WTC11 (cell line): ENCODE measurements at regions not wholly inside any gene's neighbourhood (a gene's known extent, or its start where the extent isn't known, plus 50 kb on each side); places are given as distances from the start of the nearest gene placed in this dataset.

Source experiments
- ATAC-seq: fragments of 200-7000 bp; cut with Tn5 transposase; 2 replicates; pipeline ENCODE4 v1.10.0; 2021; ENCODE audit warnings: mild to moderate bottlenecking, moderate library complexity
- CTCF ChIA-PET: fragments of 300-600 bp; sonication (Branson Sonifier 250); formaldehyde crosslinking; loops from one replicate; lab custom pipeline; 2021; ENCODE audit warnings: antibody characterized with exemption; lab: Charles Lee
- POLR2A ChIA-PET: fragments of 350-600 bp; sonication (Branson Sonifier 250); formaldehyde crosslinking; loops from one replicate; lab custom pipeline; 2021; ENCODE audit warnings: antibody characterized with exemption; lab: Charles Lee
- DNase-seq: peaks from one replicate; pipeline ENCODE4 v3.0.0; 2021; ENCODE audit warnings: low spot score
- H3K27ac Mint-ChIP-seq: 2 replicates; pipeline ENCODE4 v1.8.0; 2021; ENCODE audit warnings: mixed read lengths
- H3K27me3 Mint-ChIP-seq: 2 replicates; pipeline ENCODE4 v1.8.0; 2021; ENCODE audit warnings: low read depth, mild to moderate bottlenecking, moderate library complexity, mixed read lengths
- H3K36me3 Mint-ChIP-seq: 2 replicates; pipeline ENCODE4 v1.8.0; 2021; ENCODE audit warnings: mixed read lengths
- H3K4me1 Mint-ChIP-seq: 2 replicates; pipeline ENCODE4 v1.8.0; 2022; ENCODE audit warnings: mixed read lengths
- H3K4me3 Mint-ChIP-seq: 2 replicates; pipeline ENCODE4 v1.8.0; 2021; ENCODE audit warnings: mild to moderate bottlenecking, moderate library complexity, mixed read lengths
- H3K9me3 Mint-ChIP-seq: 2 replicates; pipeline ENCODE4 v1.8.0; 2021; ENCODE audit warnings: mixed read lengths
- ATF2 ChIP-seq: sonication (generic); formaldehyde crosslinking; IDR thresholded peaks from 2 replicates; pipeline ENCODE4 v1.8.1; 2022; ENCODE audit warnings: low read depth, missing genetic modification reagents, borderline replicate concordance
- CREB1 ChIP-seq: sonication (generic); formaldehyde crosslinking; IDR thresholded peaks from 2 replicates; pipeline ENCODE4 v1.8.0; 2023; ENCODE audit warnings: mild to moderate bottlenecking, missing genetic modification reagents
- E2F1 ChIP-seq: sonication (generic); formaldehyde crosslinking; IDR thresholded peaks from 2 replicates; pipeline ENCODE4 v1.8.0; 2022; ENCODE audit warnings: mild to moderate bottlenecking, missing genetic modification reagents
- ERG ChIP-seq: fragments of 250-450 bp; sonication (Bioruptor Pico); IDR thresholded peaks from 2 replicates; pipeline ENCODE4 v1.8.0; 2021; ENCODE audit warnings: mild to moderate bottlenecking
- RELA ChIP-seq: sonication (generic); formaldehyde crosslinking; IDR thresholded peaks from 2 replicates; pipeline ENCODE4 v1.8.1; 2022; ENCODE audit warnings: missing genetic modification reagents, mild to moderate bottlenecking, borderline replicate concordance
- ZNF121 ChIP-seq: sonication (generic); formaldehyde crosslinking; IDR thresholded peaks from 2 replicates; pipeline ENCODE4 v1.8.0; 2023; ENCODE audit warnings: missing genetic modification reagents
- TF ChIP-seq, protein P1 (sequence below): fragments of 250-450 bp; sonication (Bioruptor Pico); IDR thresholded peaks from 2 replicates; pipeline ENCODE4 v1.9.0; 2021; ENCODE audit warnings: mild to moderate bottlenecking, borderline replicate concordance
- TF ChIP-seq, protein P2 (sequence below): sonication (generic); formaldehyde crosslinking; conservative IDR thresholded peaks from 2 replicates; pipeline ENCODE4 v1.8.1; 2023; ENCODE audit warnings: mild to moderate bottlenecking, low read depth, missing genetic modification reagents, moderate library complexity
- TF ChIP-seq, protein P3 (sequence below): fragments of 250-450 bp; sonication (Bioruptor Pico); IDR thresholded peaks from 2 replicates; pipeline ENCODE4 v1.9.0; 2021; ENCODE audit warnings: mild to moderate bottlenecking

DNA sequence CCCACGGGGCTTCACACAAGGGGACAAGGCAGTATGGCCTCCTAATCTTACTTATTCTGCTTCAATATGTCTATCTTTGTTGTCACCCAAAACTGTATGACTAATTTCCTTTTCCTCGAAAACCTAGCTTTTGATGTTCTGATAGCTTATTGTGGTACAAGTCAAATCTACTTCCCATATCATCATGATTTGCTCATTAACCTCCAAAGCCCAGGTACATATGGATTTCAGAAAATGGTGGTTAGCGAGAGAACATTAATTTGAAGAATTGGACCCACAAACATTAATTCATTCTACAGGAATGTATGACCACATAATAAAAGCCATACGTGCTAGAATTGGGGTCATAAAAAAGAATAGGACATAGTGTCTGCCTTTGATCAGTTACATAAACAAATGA is 412.5 kb downstream of the CCDC91 start:
- ChIA-PET CTCF (no interaction called here), POLR2A (no interaction called here)
- H3K27me3 Mint-ChIP-seq = no peaks in the 10 kb centered on the region; the same call in 1 of the 2 replicates
- H3K27ac Mint-ChIP-seq = no peak overlapping the region
- peaks cover 17% of the 10 kb centered on the region for H3K36me3 Mint-ChIP-seq
- H3K4me1 Mint-ChIP-seq = peaks cover 14% of the 10 kb centered on the region
- no peak for DNase-seq
- no peak overlapping the region for H3K4me3 Mint-ChIP-seq
- ATAC-seq = no peak
- H3K9me3 Mint-ChIP-seq = peaks cover 19% of the 10 kb centered on the region
- TF ChIP-seq, protein P1, sequence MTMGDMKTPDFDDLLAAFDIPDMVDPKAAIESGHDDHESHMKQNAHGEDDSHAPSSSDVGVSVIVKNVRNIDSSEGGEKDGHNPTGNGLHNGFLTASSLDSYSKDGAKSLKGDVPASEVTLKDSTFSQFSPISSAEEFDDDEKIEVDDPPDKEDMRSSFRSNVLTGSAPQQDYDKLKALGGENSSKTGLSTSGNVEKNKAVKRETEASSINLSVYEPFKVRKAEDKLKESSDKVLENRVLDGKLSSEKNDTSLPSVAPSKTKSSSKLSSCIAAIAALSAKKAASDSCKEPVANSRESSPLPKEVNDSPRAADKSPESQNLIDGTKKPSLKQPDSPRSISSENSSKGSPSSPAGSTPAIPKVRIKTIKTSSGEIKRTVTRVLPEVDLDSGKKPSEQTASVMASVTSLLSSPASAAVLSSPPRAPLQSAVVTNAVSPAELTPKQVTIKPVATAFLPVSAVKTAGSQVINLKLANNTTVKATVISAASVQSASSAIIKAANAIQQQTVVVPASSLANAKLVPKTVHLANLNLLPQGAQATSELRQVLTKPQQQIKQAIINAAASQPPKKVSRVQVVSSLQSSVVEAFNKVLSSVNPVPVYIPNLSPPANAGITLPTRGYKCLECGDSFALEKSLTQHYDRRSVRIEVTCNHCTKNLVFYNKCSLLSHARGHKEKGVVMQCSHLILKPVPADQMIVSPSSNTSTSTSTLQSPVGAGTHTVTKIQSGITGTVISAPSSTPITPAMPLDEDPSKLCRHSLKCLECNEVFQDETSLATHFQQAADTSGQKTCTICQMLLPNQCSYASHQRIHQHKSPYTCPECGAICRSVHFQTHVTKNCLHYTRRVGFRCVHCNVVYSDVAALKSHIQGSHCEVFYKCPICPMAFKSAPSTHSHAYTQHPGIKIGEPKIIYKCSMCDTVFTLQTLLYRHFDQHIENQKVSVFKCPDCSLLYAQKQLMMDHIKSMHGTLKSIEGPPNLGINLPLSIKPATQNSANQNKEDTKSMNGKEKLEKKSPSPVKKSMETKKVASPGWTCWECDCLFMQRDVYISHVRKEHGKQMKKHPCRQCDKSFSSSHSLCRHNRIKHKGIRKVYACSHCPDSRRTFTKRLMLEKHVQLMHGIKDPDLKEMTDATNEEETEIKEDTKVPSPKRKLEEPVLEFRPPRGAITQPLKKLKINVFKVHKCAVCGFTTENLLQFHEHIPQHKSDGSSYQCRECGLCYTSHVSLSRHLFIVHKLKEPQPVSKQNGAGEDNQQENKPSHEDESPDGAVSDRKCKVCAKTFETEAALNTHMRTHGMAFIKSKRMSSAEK (CRISPR knock-in tag) = no peak
- TF ChIP-seq ERG (CRISPR knock-in tag) = no peak
- TF ChIP-seq, protein P2, sequence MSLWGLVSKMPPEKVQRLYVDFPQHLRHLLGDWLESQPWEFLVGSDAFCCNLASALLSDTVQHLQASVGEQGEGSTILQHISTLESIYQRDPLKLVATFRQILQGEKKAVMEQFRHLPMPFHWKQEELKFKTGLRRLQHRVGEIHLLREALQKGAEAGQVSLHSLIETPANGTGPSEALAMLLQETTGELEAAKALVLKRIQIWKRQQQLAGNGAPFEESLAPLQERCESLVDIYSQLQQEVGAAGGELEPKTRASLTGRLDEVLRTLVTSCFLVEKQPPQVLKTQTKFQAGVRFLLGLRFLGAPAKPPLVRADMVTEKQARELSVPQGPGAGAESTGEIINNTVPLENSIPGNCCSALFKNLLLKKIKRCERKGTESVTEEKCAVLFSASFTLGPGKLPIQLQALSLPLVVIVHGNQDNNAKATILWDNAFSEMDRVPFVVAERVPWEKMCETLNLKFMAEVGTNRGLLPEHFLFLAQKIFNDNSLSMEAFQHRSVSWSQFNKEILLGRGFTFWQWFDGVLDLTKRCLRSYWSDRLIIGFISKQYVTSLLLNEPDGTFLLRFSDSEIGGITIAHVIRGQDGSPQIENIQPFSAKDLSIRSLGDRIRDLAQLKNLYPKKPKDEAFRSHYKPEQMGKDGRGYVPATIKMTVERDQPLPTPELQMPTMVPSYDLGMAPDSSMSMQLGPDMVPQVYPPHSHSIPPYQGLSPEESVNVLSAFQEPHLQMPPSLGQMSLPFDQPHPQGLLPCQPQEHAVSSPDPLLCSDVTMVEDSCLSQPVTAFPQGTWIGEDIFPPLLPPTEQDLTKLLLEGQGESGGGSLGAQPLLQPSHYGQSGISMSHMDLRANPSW (CRISPR knock-in tag) = no peak
- TF ChIP-seq, protein P3, sequence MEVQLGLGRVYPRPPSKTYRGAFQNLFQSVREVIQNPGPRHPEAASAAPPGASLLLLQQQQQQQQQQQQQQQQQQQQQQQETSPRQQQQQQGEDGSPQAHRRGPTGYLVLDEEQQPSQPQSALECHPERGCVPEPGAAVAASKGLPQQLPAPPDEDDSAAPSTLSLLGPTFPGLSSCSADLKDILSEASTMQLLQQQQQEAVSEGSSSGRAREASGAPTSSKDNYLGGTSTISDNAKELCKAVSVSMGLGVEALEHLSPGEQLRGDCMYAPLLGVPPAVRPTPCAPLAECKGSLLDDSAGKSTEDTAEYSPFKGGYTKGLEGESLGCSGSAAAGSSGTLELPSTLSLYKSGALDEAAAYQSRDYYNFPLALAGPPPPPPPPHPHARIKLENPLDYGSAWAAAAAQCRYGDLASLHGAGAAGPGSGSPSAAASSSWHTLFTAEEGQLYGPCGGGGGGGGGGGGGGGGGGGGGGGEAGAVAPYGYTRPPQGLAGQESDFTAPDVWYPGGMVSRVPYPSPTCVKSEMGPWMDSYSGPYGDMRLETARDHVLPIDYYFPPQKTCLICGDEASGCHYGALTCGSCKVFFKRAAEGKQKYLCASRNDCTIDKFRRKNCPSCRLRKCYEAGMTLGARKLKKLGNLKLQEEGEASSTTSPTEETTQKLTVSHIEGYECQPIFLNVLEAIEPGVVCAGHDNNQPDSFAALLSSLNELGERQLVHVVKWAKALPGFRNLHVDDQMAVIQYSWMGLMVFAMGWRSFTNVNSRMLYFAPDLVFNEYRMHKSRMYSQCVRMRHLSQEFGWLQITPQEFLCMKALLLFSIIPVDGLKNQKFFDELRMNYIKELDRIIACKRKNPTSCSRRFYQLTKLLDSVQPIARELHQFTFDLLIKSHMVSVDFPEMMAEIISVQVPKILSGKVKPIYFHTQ (CRISPR knock-in tag) = no peak
- TF ChIP-seq ATF2 (CRISPR knock-in tag) = no peak
- no peak for TF ChIP-seq RELA (CRISPR knock-in tag)

DNA sequence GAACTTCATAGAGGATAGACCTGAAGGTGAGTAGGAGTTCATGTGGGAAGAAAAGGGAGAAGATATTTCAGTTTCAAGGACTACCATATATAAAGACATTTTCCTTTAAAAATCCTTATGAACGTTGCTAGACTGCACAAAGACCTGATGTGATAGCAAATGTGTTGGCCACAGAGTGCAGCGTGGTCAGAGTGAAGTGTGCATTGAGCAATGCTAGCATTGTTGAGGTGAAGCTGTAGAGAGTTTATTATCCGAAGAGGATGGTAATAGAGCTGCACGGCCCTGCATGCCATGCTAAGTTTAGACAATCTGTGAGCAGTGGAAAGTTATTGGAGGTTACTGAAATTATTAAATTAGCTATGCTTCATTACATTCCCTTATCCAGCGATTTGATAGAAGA is 413.0 kb downstream of the CCDC91 start:
- Mint-ChIP-seq H3K4me3 (no peak overlapping the region), H3K9me3 (peaks cover 23% of the 10 kb centered on the region), H3K27me3 (no peaks in the 10 kb centered on the region; the same call in 1 of the 2 replicates), H3K36me3 (peaks cover 22% of the 10 kb centered on the region), H3K4me1 (peaks cover 14% of the 10 kb centered on the region), H3K27ac (no peak overlapping the region)
- POLR2A ChIA-PET = no interaction called here
- CTCF ChIA-PET = no interaction called here
- ATAC-seq (no peak), DNase-seq (no peak)
- TF ChIP-seq CREB1 = no peak
- no peak for TF ChIP-seq ZNF121 (CRISPR knock-in tag)
- no peak for TF ChIP-seq E2F1 (CRISPR knock-in tag)
- TF ChIP-seq, protein P3 (CRISPR knock-in tag) = no peak
